ENCODE measurements at regions not wholly inside any gene's neighbourhood (a gene's known extent, or its start where the extent isn't known, plus 50 kb on each side); places are given as distances from the start of the nearest gene placed in this dataset.

DNA sequence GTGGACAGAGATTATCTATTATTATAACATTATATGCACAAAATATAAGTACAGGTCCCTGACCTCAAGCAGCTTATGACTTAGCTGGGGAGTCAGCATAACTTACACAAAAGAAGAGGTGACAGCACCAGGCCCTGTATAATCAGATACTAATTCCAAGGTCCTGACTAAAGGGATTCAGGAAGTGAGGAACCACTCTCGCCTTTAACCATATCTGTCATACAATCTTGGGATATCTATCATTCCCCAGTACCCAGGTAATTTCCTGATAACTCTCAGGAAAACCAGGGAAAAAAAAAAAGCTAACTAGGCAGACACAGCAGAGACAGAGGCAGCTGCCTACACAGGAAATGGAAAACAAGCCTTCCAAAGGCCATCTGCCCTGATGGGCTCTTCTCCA is 78.5 kb upstream of the CAMK1G start:
- Histone ChIP-seq H3K27ac (no peak overlapping the region), H3K36me3 (no peaks in the 10 kb centered on the region), H3K9me3 (peaks cover 1 to 4% of the 10 kb centered on the region in 2 donors), H3K4me3 (no peak overlapping the region), H3K4me1 (no peaks in the 10 kb centered on the region), H3K27me3 (no peaks in the 10 kb centered on the region)
- intact Hi-C loops (cut with DNase I): no loop called here
- TF ChIP-seq CTCF (IDR thresholded peaks at IDR 0.05): no peak
- DNase-seq (ENCODE audit: low spot score in 2 of 2): no peak

- Histone ChIP-seq H3K36me3 (no peaks in the 10 kb centered on the region), H3K4me1 (no peaks in the 10 kb centered on the region), H3K9me3 (peaks cover 0 to 4% of the 10 kb centered on the region in 2 donors), H3K27me3 (no peaks in the 10 kb centered on the region), H3K4me3 (no peak overlapping the region), H3K27ac (no peak overlapping the region)
- TF ChIP-seq CTCF (IDR thresholded peaks at IDR 0.05): no peak
- no peak for DNase-seq (ENCODE audit: low spot score in 2 of 2)
- intact Hi-C loops (cut with DNase I): no loop called here
These were observed 77.4 kb upstream of the CAMK1G start for GRCh38 chr1:209506101-209506500.

- Histone ChIP-seq H3K9me3 (no peaks in the 10 kb centered on the region), H3K36me3 (no peaks in the 10 kb centered on the region), H3K4me1 (no peaks in the 10 kb centered on the region), H3K27ac (no peak overlapping the region), H3K27me3 (no peaks in the 10 kb centered on the region), H3K4me3 (no peak overlapping the region)
- no peak for TF ChIP-seq CTCF (IDR thresholded peaks at IDR 0.05)
- DNase-seq (ENCODE audit: low spot score in 2 of 2): no peak
- intact Hi-C loops (cut with DNase I): no loop called here
These were observed 74.5 kb upstream of the CAMK1G start for GRCh38 chr1:209509039-209509438.

DNA sequence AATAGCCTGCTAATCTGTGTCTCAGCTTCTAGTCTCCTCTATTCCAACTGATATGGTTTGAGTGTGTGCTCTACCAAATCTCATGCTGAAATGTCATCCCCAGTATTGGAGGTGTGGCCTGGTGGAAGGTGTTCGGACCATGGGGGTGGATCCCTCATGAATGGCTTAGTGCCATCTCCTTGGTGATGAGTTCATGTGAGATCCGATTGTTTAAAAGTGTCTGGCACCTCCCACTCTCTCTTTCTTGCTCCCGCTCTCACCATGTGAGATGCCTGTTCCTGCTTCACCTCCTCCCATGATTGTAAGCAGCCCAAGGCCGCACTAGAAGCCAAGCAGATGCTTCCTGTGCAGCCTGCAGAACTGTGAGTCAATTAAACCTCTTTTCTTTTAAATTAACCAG is 73.5 kb upstream of the CAMK1G start:
- Histone ChIP-seq H3K36me3 (no peaks in the 10 kb centered on the region), H3K4me3 (no peak overlapping the region), H3K9me3 (no peaks in the 10 kb centered on the region), H3K27ac (no peak overlapping the region), H3K4me1 (no peaks in the 10 kb centered on the region), H3K27me3 (no peaks in the 10 kb centered on the region)
- intact Hi-C loops (cut with DNase I): no loop called here
- DNase-seq (ENCODE audit: low spot score in 2 of 2): no peak
- TF ChIP-seq CTCF (IDR thresholded peaks at IDR 0.05): no peak

- no peaks in the 10 kb centered on the region for H3K9me3 ChIP-seq
- no peak for TF ChIP-seq CTCF (IDR thresholded peaks at IDR 0.05)
- no peak overlapping the region for H3K27ac ChIP-seq
- no peaks in the 10 kb centered on the region for H3K27me3 ChIP-seq
- intact Hi-C loops (cut with DNase I): no loop called here
- no peaks in the 10 kb centered on the region for H3K36me3 ChIP-seq
- no peak overlapping the region for H3K4me3 ChIP-seq
- DNase-seq (ENCODE audit: low spot score in 2 of 2): no peak
- H3K4me1 ChIP-seq: no peaks in the 10 kb centered on the region
These were observed 72.3 kb upstream of the CAMK1G start for GRCh38 chr1:209511169-209511568.

DNA sequence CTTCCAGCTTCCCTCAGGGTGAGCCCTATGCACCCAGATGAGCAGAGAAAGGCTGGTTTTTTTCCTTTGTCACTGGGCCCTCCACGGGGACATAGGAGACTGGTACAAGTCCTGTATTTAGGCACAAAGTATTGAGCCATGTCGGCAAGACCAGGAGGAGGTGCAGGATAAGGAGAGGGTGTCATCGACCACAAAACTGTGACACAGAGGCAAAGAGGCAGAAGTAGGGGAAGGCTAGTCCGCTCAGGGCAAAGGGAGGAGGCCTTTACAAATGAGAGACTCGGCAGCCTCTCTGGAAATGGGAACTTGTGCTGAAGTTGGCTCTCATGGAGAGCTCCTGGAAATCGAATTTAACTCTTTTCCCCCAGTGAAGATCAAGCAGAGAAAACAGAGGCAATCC is 70.7 kb upstream of the CAMK1G start:
- no peaks in the 10 kb centered on the region for H3K27me3 ChIP-seq
- no peak for DNase-seq (ENCODE audit: low spot score in 2 of 2)
- no peaks in the 10 kb centered on the region for H3K9me3 ChIP-seq
- intact Hi-C loops (cut with DNase I): no loop called here
- no peak overlapping the region for H3K27ac ChIP-seq
- H3K4me3 ChIP-seq: no peak overlapping the region
- no peaks in the 10 kb centered on the region for H3K4me1 ChIP-seq
- H3K36me3 ChIP-seq: no peaks in the 10 kb centered on the region
- TF ChIP-seq CTCF (IDR thresholded peaks at IDR 0.05): no peak

Measured in ascending aorta (tissue), 2 donors.